Progenitor cell of endocrine pancreas (in vitro differentiated cells): ENCODE measurements at regions not wholly inside any gene's neighbourhood (a gene's known extent, or its start where the extent isn't known, plus 50 kb on each side); places are given as distances from the start of the nearest gene placed in this dataset.

Experiments used
- DNase-seq: peaks from one replicate; pipeline ENCODE4 v3.0.0; 2021; ENCODE audit warnings: low spot score; ENCODE audit not compliant: unreplicated experiment
- H3K27ac Mint-ChIP-seq: 2 replicates; pipeline ENCODE4 v1.8.0; 2021; ENCODE audit warnings: mild to moderate bottlenecking, moderate library complexity, mixed read lengths
- H3K27me3 Mint-ChIP-seq: 2 replicates; pipeline ENCODE4 v1.8.0; 2021; ENCODE audit warnings: mixed read lengths
- H3K36me3 Mint-ChIP-seq: 2 replicates; pipeline ENCODE4 v1.8.0; 2022; ENCODE audit warnings: mixed read lengths; ENCODE audit not compliant: insufficient read depth
- H3K4me1 Mint-ChIP-seq: 2 replicates; pipeline ENCODE4 v1.8.0; 2021; ENCODE audit warnings: low read depth, mixed read lengths
- H3K4me3 Mint-ChIP-seq: 2 replicates; pipeline ENCODE4 v1.8.0; 2021; ENCODE audit warnings: low read depth, mild to moderate bottlenecking, moderate library complexity, mixed read lengths
- H3K9me3 Mint-ChIP-seq: 2 replicates; pipeline ENCODE4 v1.8.0; 2021; ENCODE audit warnings: low read depth, mixed read lengths
- CTCF ChIP-seq: fragments of 200-600 bp; sonication (generic); IDR thresholded peaks from one replicate; pipeline ENCODE4 v1.5.0; 2021; ENCODE audit warnings: antibody characterized with exemption, mild to moderate bottlenecking; ENCODE audit not compliant: unreplicated experiment

DNA sequence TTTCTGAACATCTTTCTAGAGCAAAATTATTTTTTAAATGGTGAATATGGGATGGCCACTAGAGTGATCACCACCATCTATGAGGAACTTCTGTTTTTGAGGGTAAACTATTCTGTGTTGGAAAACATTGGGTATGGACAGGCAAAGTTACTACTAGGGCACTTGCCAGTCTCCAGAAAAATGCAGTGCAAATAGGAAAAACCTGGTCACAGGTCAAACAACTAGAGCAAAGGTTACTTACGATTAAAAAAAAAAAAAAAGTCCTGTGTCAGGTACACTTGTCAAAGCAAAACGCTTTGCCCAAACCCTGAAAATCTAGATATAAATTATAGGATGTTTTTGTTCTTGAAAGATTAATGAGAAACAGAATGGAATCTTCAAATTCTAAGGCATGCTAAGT is 66.2 kb downstream of the SLITRK1 start:
- no peak for DNase-seq
- peaks cover 3% of the 10 kb centered on the region for H3K9me3 Mint-ChIP-seq
- H3K27ac Mint-ChIP-seq, result no peak overlapping the region
- no peaks in the 10 kb centered on the region for H3K36me3 Mint-ChIP-seq
- H3K4me1 Mint-ChIP-seq, result no peaks in the 10 kb centered on the region
- H3K4me3 Mint-ChIP-seq, result no peak overlapping the region
- no peak for TF ChIP-seq CTCF
- no peaks in the 10 kb centered on the region for H3K27me3 Mint-ChIP-seq

DNA sequence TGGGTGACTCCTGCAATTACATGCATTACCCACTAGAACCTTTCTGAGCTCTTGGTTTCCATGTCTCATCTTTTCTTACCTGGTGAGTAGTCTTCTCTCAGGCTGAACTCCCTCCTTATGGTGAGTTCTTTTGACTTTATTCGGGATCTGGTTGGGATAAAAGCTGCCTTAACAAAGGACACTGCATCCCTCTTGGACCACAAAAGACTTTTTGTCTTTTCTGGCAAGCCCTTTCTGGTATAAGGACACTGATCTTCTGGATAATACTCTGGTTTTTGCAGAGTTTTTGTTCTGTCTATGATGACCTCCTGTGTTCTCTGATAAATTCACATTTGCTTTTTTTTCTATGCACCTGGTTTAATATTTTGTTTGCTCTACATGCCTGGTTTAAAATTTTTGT is 66.7 kb downstream of the SLITRK1 start:
- no peak for TF ChIP-seq CTCF
- H3K27me3 Mint-ChIP-seq, result no peaks in the 10 kb centered on the region
- H3K9me3 Mint-ChIP-seq, result peaks cover 3% of the 10 kb centered on the region
- H3K36me3 Mint-ChIP-seq, result no peaks in the 10 kb centered on the region
- no peak overlapping the region for H3K27ac Mint-ChIP-seq
- no peak for DNase-seq
- H3K4me3 Mint-ChIP-seq, result no peak overlapping the region
- H3K4me1 Mint-ChIP-seq, result no peaks in the 10 kb centered on the region

DNA sequence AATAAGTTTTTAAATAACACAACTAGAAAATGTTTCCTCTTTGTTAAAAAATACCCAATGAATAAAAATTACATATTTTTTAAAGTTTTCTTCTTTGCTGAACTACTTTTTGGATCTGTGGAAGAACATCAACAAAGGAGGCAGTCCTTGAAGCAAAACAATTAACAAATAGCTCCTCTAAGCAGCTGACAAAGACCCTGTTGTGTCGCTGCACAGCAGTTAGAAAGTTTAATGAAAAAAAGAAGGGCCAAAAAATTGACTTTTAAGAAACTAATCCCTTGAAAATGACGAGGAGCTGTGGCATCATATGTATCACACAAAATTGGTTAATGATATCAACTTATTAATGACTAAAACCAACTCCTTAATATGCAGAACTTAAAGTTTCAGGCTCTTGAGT is 72.1 kb downstream of the SLITRK1 start:
- H3K4me1 Mint-ChIP-seq, result peaks cover 2% of the 10 kb centered on the region
- no peak overlapping the region for H3K4me3 Mint-ChIP-seq
- TF ChIP-seq CTCF, result no peak
- no peak for DNase-seq
- no peaks in the 10 kb centered on the region for H3K36me3 Mint-ChIP-seq
- H3K27me3 Mint-ChIP-seq, result no peaks in the 10 kb centered on the region
- no peak overlapping the region for H3K27ac Mint-ChIP-seq
- H3K9me3 Mint-ChIP-seq, result no peaks in the 10 kb centered on the region

- no peaks in the 10 kb centered on the region for H3K36me3 Mint-ChIP-seq
- TF ChIP-seq CTCF, result no peak
- no peak for DNase-seq
- peaks cover 2% of the 10 kb centered on the region for H3K4me1 Mint-ChIP-seq
- H3K27me3 Mint-ChIP-seq, result no peaks in the 10 kb centered on the region
- H3K27ac Mint-ChIP-seq, result no peak overlapping the region
- no peaks in the 10 kb centered on the region for H3K9me3 Mint-ChIP-seq
- H3K4me3 Mint-ChIP-seq, result no peak overlapping the region
Measured at GRCh38 chr13:83804356-83804962, 77.8 kb downstream of the SLITRK1 start.

DNA sequence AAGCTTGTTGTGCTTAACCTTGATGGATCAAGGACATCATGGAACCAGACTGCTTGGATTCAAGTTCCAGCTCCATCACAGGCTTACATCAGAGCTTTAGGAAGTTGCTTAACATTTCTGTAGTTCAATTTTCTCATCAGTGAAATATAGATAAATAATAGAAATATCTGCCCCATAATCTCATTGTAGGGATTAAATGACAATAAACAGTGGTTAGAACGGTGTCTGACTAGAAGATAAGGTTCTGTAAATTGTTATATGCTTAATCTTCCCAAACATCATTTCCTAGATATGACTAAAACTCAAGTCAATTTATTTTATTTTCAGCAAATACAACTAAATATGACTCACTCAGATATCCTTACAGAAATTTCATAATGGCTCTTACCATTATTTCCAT is 83.5 kb downstream of the SLITRK1 start:
- TF ChIP-seq CTCF, result no peak
- Mint-ChIP-seq H3K4me1 (no peaks in the 10 kb centered on the region), H3K27me3 (no peaks in the 10 kb centered on the region), H3K4me3 (no peak overlapping the region), H3K36me3 (no peaks in the 10 kb centered on the region), H3K9me3 (no peaks in the 10 kb centered on the region), H3K27ac (no peak overlapping the region)
- DNase-seq, result no peak
